SK-N-SH (cell line): ENCODE measurements at regions not wholly inside any gene's neighbourhood (a gene's known extent, or its start where the extent isn't known, plus 50 kb on each side); places are given as distances from the start of the nearest gene placed in this dataset.

Experiments
- CTCF ChIP-seq: fragments of 200-600 bp; sonication (generic); IDR thresholded peaks from 2 replicates; pipeline ENCODE4 v1.6.1; 2017; ENCODE audit warnings: antibody characterized with exemption, mild to moderate bottlenecking, moderate library complexity
- ELF1 ChIP-seq: IDR thresholded peaks from 2 replicates; pipeline ENCODE4 v1.4.0; 2012
- EP300 ChIP-seq, 2 experiments: IDR thresholded peaks; 2 replicates each; pipeline versions ENCODE4 v1.4.0 to v1.6.1; 2012; ENCODE audit warnings: borderline replicate concordance in 1 of 2, low read depth in 1 of 2, low read length in 1 of 2
- GABPA ChIP-seq: IDR thresholded peaks from 2 replicates; pipeline ENCODE4 v1.4.0; 2012; ENCODE audit warnings: low read depth, mild to moderate bottlenecking
- MAX ChIP-seq: IDR thresholded peaks from 2 replicates; pipeline ENCODE4 v1.4.0; 2012; ENCODE audit warnings: low read depth
- MEF2A ChIP-seq: IDR thresholded peaks from 2 replicates; pipeline ENCODE4 v1.4.0; 2012; ENCODE audit warnings: low read depth, borderline replicate concordance
- RAD21 ChIP-seq: IDR thresholded peaks from 2 replicates; pipeline ENCODE4 v1.6.1; 2012; ENCODE audit warnings: mild to moderate bottlenecking, low read length
- RFX5 ChIP-seq: IDR thresholded peaks from 2 replicates; pipeline ENCODE4 v1.6.1; 2012; ENCODE audit warnings: mild to moderate bottlenecking, improper control_type of control experiment, low read length
- TAF1 ChIP-seq: IDR thresholded peaks from 2 replicates; pipeline ENCODE4 v1.6.1; 2012; ENCODE audit warnings: low read depth, mild to moderate bottlenecking, low read length, moderate library complexity, borderline replicate concordance
- YY1 ChIP-seq: IDR thresholded peaks from 2 replicates; pipeline ENCODE4 v1.4.0; 2012; ENCODE audit warnings: low read depth, mild to moderate bottlenecking

GRCh38 chr6:155684416-155685196 lies 229.0 kb upstream of the NOX3 start:
- TF ChIP-seq TAF1, result no peak
- no peak for TF ChIP-seq CTCF
- TF ChIP-seq MAX, result no peak
- TF ChIP-seq RFX5, result no peak
- no peak for TF ChIP-seq GABPA
- TF ChIP-seq RAD21, result no peak
- TF ChIP-seq YY1, result no peak
- no peak for TF ChIP-seq ELF1
- TF ChIP-seq EP300 (IDR thresholded peaks at IDR 0.05; ENCODE audit: borderline replicate concordance in 1 of 2, low read depth in 1 of 2, low read length in 1 of 2), result no peak
- TF ChIP-seq MEF2A, result no peak
